Vagina (tissue), 2 donors: ENCODE measurements at regions not wholly inside any gene's neighbourhood (a gene's known extent, or its start where the extent isn't known, plus 50 kb on each side); places are given as distances from the start of the nearest gene placed in this dataset.
A peak's percentile ranks its signal among the peaks of the same experiment; 100 is the strongest.

ENCODE experiments used
- DNase-seq, 2 donors: peaks; one replicate each; pipeline ENCODE4 v3.0.0-alpha.2; 2017; ENCODE audit errors: extremely low spot score in 2 of 2
- H3K27ac ChIP-seq: fragments of 200-600 bp; sonication (generic); one replicate; pipeline ENCODE4 v1.5.1; 2019
- H3K27me3 ChIP-seq: fragments of 200-600 bp; sonication (generic); one replicate; pipeline ENCODE4 v1.5.1; 2019
- H3K36me3 ChIP-seq, 2 donors: fragments of 200-600 bp; sonication (generic); one replicate each; pipeline ENCODE4 v1.5.1; 2017 to 2019
- H3K4me1 ChIP-seq: fragments of 200-600 bp; sonication (generic); one replicate; pipeline ENCODE4 v1.5.1; 2019
- H3K4me3 ChIP-seq, 2 donors: fragments of 200-600 bp; sonication (generic); 1 replicate in 1 of 2; 2 replicates in 1 of 2; pipeline ENCODE4 v1.5.1; 2016 to 2019
- H3K9me3 ChIP-seq: fragments of 200-600 bp; sonication (generic); one replicate; pipeline ENCODE4 v1.5.1; 2019
- POLR2A ChIP-seq, 2 donors: fragments of 450-650 bp; IDR thresholded peaks; one replicate each; pipeline ENCODE4 v1.6.1; 2017; ENCODE audit warnings: antibody characterized with exemption in 2 of 2, mild to moderate bottlenecking in 2 of 2, moderate library complexity in 2 of 2
- POLR2AphosphoS5 ChIP-seq, 2 donors: sonication (generic); formaldehyde crosslinking; IDR thresholded peaks; one replicate each; pipeline ENCODE4 v1.9.0; 2017; ENCODE audit warnings: antibody characterized with exemption in 2 of 2, mild to moderate bottlenecking in 2 of 2, low read depth in 1 of 2; ENCODE audit not compliant: insufficient read depth in 1 of 2
- intact Hi-C: fragments of 100-400 bp; cut with DNase I; formaldehyde crosslinking; loops from one replicate; pipeline ENCODE4 v1.15.1; 2023
- TF ChIP-seq, protein P1 (sequence below), 3 experiments: fragments of 450-650 bp in 2 of 3; fragments of 200-600 bp in 1 of 3; sonication (generic) in 1 of 3; IDR thresholded peaks; one replicate each; pipeline ENCODE4 v1.5.1; 2017 to 2019; ENCODE audit warnings: antibody characterized with exemption in 3 of 3, mild to moderate bottlenecking in 2 of 3, moderate library complexity in 2 of 3

DNA sequence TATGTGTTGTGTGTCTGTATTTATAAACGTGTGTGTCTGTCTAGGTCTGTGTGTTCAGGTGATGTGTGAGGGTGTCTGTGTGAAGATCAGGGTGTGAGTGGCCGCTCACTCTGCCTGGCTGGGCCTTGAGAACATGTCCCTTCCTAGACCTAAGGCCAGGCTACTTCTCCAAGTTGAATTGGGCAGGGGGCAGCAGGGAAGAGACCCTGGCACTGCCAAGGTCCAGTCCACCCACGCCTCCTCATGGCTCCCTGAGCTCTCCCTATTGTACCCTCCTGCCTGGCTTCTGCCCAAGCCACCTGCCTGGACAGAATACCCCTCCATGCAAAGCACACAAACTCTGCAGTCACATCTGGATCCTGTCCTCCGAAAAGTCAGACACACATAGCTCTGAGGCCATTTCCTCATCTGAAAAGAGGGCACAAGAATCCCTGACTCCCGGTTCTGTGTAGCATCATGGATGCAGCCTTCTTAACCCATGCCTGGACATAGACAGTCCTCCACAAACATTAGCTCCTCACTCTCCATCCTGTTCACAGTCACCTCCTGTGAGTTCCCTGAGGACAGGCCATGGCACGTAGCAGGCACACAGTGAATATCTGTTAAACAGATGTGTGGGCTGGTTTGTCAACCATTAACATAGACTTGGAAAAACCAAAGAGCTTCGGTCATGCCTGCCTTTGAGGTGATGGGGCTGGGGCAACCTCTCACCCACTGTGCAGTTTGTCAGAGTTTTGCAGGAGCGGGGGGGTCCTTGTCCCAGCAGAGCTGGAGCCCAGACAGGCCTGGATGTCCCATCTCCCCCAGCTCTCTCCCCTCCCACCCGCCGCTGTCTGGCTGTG, 167.8 kb upstream of the MVB12B start:
- DNase-seq: peak; percentile 58 to 70
- no peak overlapping the region for H3K27ac ChIP-seq
- TF ChIP-seq POLR2AphosphoS5 (IDR thresholded peaks at IDR 0.05; ENCODE audit: insufficient read depth in 1 of 2, low read depth in 1 of 2) (no peak), POLR2A (IDR thresholded peaks at IDR 0.05) (no peak)
- TF ChIP-seq, protein P1, sequence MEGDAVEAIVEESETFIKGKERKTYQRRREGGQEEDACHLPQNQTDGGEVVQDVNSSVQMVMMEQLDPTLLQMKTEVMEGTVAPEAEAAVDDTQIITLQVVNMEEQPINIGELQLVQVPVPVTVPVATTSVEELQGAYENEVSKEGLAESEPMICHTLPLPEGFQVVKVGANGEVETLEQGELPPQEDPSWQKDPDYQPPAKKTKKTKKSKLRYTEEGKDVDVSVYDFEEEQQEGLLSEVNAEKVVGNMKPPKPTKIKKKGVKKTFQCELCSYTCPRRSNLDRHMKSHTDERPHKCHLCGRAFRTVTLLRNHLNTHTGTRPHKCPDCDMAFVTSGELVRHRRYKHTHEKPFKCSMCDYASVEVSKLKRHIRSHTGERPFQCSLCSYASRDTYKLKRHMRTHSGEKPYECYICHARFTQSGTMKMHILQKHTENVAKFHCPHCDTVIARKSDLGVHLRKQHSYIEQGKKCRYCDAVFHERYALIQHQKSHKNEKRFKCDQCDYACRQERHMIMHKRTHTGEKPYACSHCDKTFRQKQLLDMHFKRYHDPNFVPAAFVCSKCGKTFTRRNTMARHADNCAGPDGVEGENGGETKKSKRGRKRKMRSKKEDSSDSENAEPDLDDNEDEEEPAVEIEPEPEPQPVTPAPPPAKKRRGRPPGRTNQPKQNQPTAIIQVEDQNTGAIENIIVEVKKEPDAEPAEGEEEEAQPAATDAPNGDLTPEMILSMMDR (IDR thresholded peaks at IDR 0.05): no peak
- H3K4me1 ChIP-seq: no peaks in the 10 kb centered on the region
- H3K36me3 ChIP-seq: no peaks in the 10 kb centered on the region
- intact Hi-C loops: no loop called here
- no peak overlapping the region for H3K4me3 ChIP-seq
- H3K27me3 ChIP-seq: no peaks in the 10 kb centered on the region
- H3K9me3 ChIP-seq: no peaks in the 10 kb centered on the region

DNA sequence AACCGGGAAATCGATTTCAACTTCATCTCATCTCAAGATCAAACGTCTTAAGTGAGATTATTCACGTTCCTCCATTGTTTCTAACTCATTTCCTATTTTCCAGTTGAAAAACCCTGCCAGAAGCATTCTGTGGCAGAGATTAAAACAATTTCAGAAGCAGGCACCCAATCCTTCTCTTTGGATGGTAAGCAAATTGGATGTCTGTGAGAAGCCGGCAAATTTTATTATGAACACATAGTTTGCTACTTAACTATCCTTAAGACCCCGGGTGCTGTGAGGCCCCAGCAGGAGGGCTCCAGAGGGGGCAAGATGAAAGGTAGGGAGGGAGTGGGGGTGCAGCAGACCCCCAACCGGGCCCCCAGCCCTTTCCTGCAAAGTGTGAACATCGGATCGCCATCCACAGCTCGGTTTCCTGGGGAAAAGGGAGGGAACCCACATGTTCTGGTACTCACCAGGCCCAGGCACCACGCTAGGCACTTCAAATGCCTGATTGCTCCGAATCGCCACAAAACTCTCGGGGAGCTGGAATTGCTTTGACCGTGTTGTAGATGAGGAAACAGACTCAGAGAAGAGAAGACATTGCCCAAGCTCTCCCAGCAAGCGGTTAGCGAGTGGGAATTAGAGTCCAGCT, 167.1 kb upstream of the MVB12B start:
- Histone ChIP-seq H3K9me3 (no peaks in the 10 kb centered on the region), H3K27me3 (no peaks in the 10 kb centered on the region), H3K36me3 (no peaks in the 10 kb centered on the region), H3K27ac (no peak overlapping the region), H3K4me3 (no peak overlapping the region), H3K4me1 (no peaks in the 10 kb centered on the region)
- peak in 1 of 2 donors; percentile 34 for DNase-seq
- TF ChIP-seq POLR2A (IDR thresholded peaks at IDR 0.05): no peak
- TF ChIP-seq, protein P1 (IDR thresholded peaks at IDR 0.05): no peak
- no peak for TF ChIP-seq POLR2AphosphoS5 (IDR thresholded peaks at IDR 0.05; ENCODE audit: insufficient read depth in 1 of 2, low read depth in 1 of 2)
- intact Hi-C loops: no loop called here

DNA sequence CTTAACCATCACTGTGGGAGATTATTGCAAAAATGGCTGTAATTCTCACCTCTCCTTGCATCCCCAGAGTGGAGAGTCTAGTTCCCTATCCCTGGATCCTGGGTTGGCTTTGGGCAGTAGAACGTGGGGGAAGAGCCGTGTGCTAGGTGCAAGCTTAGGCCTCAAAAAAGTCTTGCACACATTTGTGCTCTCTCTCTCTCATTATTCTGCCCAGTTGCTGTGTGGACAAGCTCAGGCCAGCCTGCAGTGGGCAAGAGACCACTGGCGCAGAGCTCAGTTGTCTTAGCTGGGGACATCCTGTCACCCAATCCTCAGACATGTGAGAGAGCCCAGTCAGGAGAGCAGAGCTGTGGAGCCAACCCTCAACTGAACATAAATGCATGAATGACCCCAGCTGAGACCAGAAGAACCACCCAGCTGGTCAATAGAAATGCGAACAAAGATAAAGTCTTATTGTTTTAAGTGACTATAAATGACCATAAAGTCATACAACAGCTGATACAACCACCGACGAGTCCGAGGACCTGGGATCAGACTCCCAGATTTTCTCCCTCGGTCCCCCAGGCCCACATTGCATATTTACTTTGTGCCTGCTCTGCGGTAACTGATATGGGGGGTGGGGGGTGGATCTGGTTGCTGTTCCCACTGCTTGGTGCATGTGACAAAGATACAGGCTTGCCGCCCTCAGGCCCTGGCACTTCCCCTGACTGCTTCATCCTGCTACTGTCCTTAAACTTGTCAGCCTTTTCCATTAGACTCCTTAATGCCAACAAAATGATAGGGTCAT, 166.4 kb upstream of the MVB12B start:
- Histone ChIP-seq H3K4me1 (no peaks in the 10 kb centered on the region), H3K27ac (no peak overlapping the region), H3K4me3 (no peak overlapping the region), H3K27me3 (no peaks in the 10 kb centered on the region), H3K9me3 (no peaks in the 10 kb centered on the region), H3K36me3 (no peaks in the 10 kb centered on the region)
- intact Hi-C loops: no loop called here
- no peak for TF ChIP-seq POLR2AphosphoS5 (IDR thresholded peaks at IDR 0.05; ENCODE audit: insufficient read depth in 1 of 2, low read depth in 1 of 2)
- TF ChIP-seq POLR2A (IDR thresholded peaks at IDR 0.05): no peak
- TF ChIP-seq, protein P1 (IDR thresholded peaks at IDR 0.05): no peak
- peak; percentile 22 to 52 for DNase-seq

DNA sequence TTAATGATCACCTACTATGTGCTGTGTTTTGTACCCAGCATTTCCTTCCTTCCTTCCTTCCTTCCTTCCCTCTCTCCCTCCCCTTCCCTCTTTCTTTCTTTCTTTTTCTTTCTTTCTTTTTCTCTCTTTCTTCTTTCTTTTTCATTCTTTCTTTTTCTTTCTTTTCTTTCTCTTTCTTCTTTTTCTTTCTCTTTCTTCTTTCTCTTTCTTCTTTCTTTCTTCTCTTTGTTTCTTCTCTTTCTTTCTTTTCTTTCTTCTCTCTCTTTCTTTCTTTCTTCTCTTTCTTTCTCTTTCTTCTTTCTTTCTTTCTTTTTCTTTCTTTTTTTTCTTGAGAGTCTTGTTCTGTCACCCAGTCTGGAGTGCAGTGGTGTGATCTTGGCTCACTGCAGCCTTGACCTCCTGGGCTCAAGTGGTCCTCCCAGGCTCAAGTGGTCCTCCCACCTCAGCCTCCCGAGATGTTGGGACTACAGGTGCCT, 165.7 kb upstream of the MVB12B start:
- Histone ChIP-seq H3K9me3 (no peaks in the 10 kb centered on the region), H3K4me1 (no peaks in the 10 kb centered on the region), H3K4me3 (no peak overlapping the region), H3K36me3 (no peaks in the 10 kb centered on the region), H3K27me3 (no peaks in the 10 kb centered on the region), H3K27ac (no peak overlapping the region)
- TF ChIP-seq POLR2A (IDR thresholded peaks at IDR 0.05): no peak
- TF ChIP-seq, protein P1 (IDR thresholded peaks at IDR 0.05): no peak
- no peak for TF ChIP-seq POLR2AphosphoS5 (IDR thresholded peaks at IDR 0.05; ENCODE audit: insufficient read depth in 1 of 2, low read depth in 1 of 2)
- intact Hi-C loops: no loop called here
- no peak for DNase-seq
